ENCODE measurements at regions not wholly inside any gene's neighbourhood (a gene's known extent, or its start where the extent isn't known, plus 50 kb on each side); places are given as distances from the start of the nearest gene placed in this dataset.

DNA sequence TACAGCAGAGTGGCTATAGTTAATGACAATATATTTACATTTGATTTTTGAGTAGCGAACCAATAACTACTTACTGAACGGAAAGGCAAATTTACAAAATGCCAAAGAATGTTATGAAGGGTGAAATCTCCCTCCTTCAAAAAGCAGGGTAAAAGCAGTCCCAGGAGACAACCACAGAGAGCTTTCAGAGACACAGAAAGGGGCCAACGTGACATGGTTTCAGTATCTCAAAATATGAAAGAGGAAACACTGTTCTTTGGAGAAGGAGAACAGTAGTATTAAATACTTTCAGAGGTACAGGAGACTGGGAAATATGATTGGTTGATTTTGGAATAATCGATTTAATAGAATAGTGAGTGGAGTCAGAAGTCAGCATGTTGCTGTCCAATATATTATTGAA lies 52.3 kb upstream of the ROBO1 start:
- TF ChIP-seq EP300 (IDR thresholded peaks at IDR 0.05), result no peak
- ATAC-seq, result no peak
- H3K4me1 ChIP-seq, result no peaks in the 10 kb centered on the region
- H3K36me3 ChIP-seq, result no peaks in the 10 kb centered on the region
- no peaks in the 10 kb centered on the region for H3K27me3 ChIP-seq
- no peak overlapping the region for H3K4me3 ChIP-seq
- H3K9me3 ChIP-seq, result peaks cover 0 to 23% (median 0%) of the 10 kb centered on the region in 3 donors
- 56 to 61% methylated on average over 4 of the region's 4 CpGs for WGBS, 2 donors (ENCODE audit: low coverage in 1 of 2)
- no peak overlapping the region for H3K27ac ChIP-seq

- Histone ChIP-seq H3K36me3 (no peaks in the 10 kb centered on the region), H3K4me3 (no peak overlapping the region), H3K27me3 (no peaks in the 10 kb centered on the region), H3K9me3 (peaks cover 0 to 22% (median 0%) of the 10 kb centered on the region in 3 donors), H3K4me1 (no peaks in the 10 kb centered on the region), H3K27ac (no peak overlapping the region)
- 71 to 89% methylated on average over 1 of the region's 1 CpG for WGBS, 2 donors (ENCODE audit: low coverage in 1 of 2)
- TF ChIP-seq EP300 (IDR thresholded peaks at IDR 0.05) (no peak), POLR2AphosphoS5 (IDR thresholded peaks at IDR 0.05) (no peak), POLR2A (IDR thresholded peaks at IDR 0.05) (no peak)
- TF ChIP-seq, protein P1, sequence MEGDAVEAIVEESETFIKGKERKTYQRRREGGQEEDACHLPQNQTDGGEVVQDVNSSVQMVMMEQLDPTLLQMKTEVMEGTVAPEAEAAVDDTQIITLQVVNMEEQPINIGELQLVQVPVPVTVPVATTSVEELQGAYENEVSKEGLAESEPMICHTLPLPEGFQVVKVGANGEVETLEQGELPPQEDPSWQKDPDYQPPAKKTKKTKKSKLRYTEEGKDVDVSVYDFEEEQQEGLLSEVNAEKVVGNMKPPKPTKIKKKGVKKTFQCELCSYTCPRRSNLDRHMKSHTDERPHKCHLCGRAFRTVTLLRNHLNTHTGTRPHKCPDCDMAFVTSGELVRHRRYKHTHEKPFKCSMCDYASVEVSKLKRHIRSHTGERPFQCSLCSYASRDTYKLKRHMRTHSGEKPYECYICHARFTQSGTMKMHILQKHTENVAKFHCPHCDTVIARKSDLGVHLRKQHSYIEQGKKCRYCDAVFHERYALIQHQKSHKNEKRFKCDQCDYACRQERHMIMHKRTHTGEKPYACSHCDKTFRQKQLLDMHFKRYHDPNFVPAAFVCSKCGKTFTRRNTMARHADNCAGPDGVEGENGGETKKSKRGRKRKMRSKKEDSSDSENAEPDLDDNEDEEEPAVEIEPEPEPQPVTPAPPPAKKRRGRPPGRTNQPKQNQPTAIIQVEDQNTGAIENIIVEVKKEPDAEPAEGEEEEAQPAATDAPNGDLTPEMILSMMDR (IDR thresholded peaks at IDR 0.05), result no peak
- no peak for ATAC-seq
These were observed 50.2 kb upstream of the ROBO1 start for GRCh38 chr3:79818015-79818414.

Small RNA genes in the stretch of these regions (small RNA-seq; reads per million reads assigned to genes)
- gene AC108740.1, result 0 reads per million in 4 donors

Data from gastroesophageal sphincter (tissue), 4 donors.